WTC11 (cell line): ENCODE measurements at regions not wholly inside any gene's neighbourhood (a gene's known extent, or its start where the extent isn't known, plus 50 kb on each side); places are given as distances from the start of the nearest gene placed in this dataset.

Source experiments
- ATAC-seq: fragments of 200-7000 bp; cut with Tn5 transposase; 2 replicates; pipeline ENCODE4 v1.10.0; 2021; ENCODE audit warnings: mild to moderate bottlenecking, moderate library complexity
- CTCF ChIA-PET: fragments of 300-600 bp; sonication (Branson Sonifier 250); formaldehyde crosslinking; loops from one replicate; lab custom pipeline; 2021; ENCODE audit warnings: antibody characterized with exemption; lab: Charles Lee
- POLR2A ChIA-PET: fragments of 350-600 bp; sonication (Branson Sonifier 250); formaldehyde crosslinking; loops from one replicate; lab custom pipeline; 2021; ENCODE audit warnings: antibody characterized with exemption; lab: Charles Lee
- DNase-seq: peaks from one replicate; pipeline ENCODE4 v3.0.0; 2021; ENCODE audit warnings: low spot score
- H3K27ac Mint-ChIP-seq: 2 replicates; pipeline ENCODE4 v1.8.0; 2021; ENCODE audit warnings: mixed read lengths
- H3K27me3 Mint-ChIP-seq: 2 replicates; pipeline ENCODE4 v1.8.0; 2021; ENCODE audit warnings: low read depth, mild to moderate bottlenecking, moderate library complexity, mixed read lengths
- H3K36me3 Mint-ChIP-seq: 2 replicates; pipeline ENCODE4 v1.8.0; 2021; ENCODE audit warnings: mixed read lengths
- H3K4me1 Mint-ChIP-seq: 2 replicates; pipeline ENCODE4 v1.8.0; 2022; ENCODE audit warnings: mixed read lengths
- H3K4me3 Mint-ChIP-seq: 2 replicates; pipeline ENCODE4 v1.8.0; 2021; ENCODE audit warnings: mild to moderate bottlenecking, moderate library complexity, mixed read lengths
- H3K9me3 Mint-ChIP-seq: 2 replicates; pipeline ENCODE4 v1.8.0; 2021; ENCODE audit warnings: mixed read lengths
- CBFB ChIP-seq: sonication (generic); formaldehyde crosslinking; IDR thresholded peaks from 2 replicates; pipeline ENCODE4 v1.8.1; 2022; ENCODE audit warnings: mild to moderate bottlenecking, low read depth, missing genetic modification reagents
- ESRRA ChIP-seq: sonication (generic); formaldehyde crosslinking; IDR thresholded peaks from 2 replicates; pipeline ENCODE4 v1.8.1; 2022; ENCODE audit warnings: mild to moderate bottlenecking, missing genetic modification reagents, borderline replicate concordance
- MXD4 ChIP-seq: fragments of 250-450 bp; sonication (Bioruptor Pico); IDR thresholded peaks from 2 replicates; pipeline ENCODE4 v1.8.0; 2021; ENCODE audit warnings: mild to moderate bottlenecking, moderate library complexity, borderline replicate concordance
- MYBL2 ChIP-seq: sonication (generic); formaldehyde crosslinking; IDR thresholded peaks from 2 replicates; pipeline ENCODE4 v1.8.1; 2023; ENCODE audit warnings: mild to moderate bottlenecking, moderate library complexity, missing genetic modification reagents
- NR3C1 ChIP-seq: sonication (generic); formaldehyde crosslinking; conservative IDR thresholded peaks from 2 replicates; pipeline ENCODE4 v1.8.1; 2023; ENCODE audit warnings: low read depth, mild to moderate bottlenecking, missing genetic modification reagents
- SOX15 ChIP-seq: fragments of 250-450 bp; sonication (Bioruptor Pico); IDR thresholded peaks from 2 replicates; pipeline ENCODE4 v1.9.0; 2021; ENCODE audit warnings: mild to moderate bottlenecking
- TEAD1 ChIP-seq: sonication (generic); formaldehyde crosslinking; IDR thresholded peaks from 2 replicates; pipeline ENCODE4 v1.8.0; 2022; ENCODE audit warnings: mild to moderate bottlenecking, missing genetic modification reagents
- ZBTB21 ChIP-seq: sonication (generic); formaldehyde crosslinking; IDR thresholded peaks from 2 replicates; pipeline ENCODE4 v1.8.1; 2023; ENCODE audit warnings: mild to moderate bottlenecking, missing genetic modification reagents, borderline replicate concordance
- ZNF232 ChIP-seq: sonication (generic); formaldehyde crosslinking; IDR thresholded peaks from 2 replicates; pipeline ENCODE4 v1.8.0; 2022; ENCODE audit warnings: mild to moderate bottlenecking, missing genetic modification reagents
- TF ChIP-seq, protein P1 (sequence below): sonication (generic); formaldehyde crosslinking; IDR thresholded peaks from 2 replicates; pipeline ENCODE4 v1.8.0; 2023; ENCODE audit warnings: missing genetic modification reagents, mild to moderate bottlenecking, borderline replicate concordance
- TF ChIP-seq, protein P2 (sequence below): sonication (generic); formaldehyde crosslinking; IDR thresholded peaks from 2 replicates; pipeline ENCODE4 v1.8.1; 2023; ENCODE audit warnings: mild to moderate bottlenecking, moderate library complexity, missing genetic modification reagents
- TF ChIP-seq, protein P3 (sequence below): sonication (generic); formaldehyde crosslinking; IDR thresholded peaks from 2 replicates; pipeline ENCODE4 v1.8.1; 2023; ENCODE audit warnings: mild to moderate bottlenecking, missing genetic modification reagents
- TF ChIP-seq, protein P4 (sequence below): sonication (generic); formaldehyde crosslinking; IDR thresholded peaks from 2 replicates; pipeline ENCODE4 v1.8.0; 2023; ENCODE audit warnings: mild to moderate bottlenecking, missing genetic modification reagents
- TF ChIP-seq, protein P5 (sequence below): sonication (generic); formaldehyde crosslinking; IDR thresholded peaks from 2 replicates; pipeline ENCODE4 v1.8.0; 2022; ENCODE audit warnings: mild to moderate bottlenecking, missing genetic modification reagents

DNA sequence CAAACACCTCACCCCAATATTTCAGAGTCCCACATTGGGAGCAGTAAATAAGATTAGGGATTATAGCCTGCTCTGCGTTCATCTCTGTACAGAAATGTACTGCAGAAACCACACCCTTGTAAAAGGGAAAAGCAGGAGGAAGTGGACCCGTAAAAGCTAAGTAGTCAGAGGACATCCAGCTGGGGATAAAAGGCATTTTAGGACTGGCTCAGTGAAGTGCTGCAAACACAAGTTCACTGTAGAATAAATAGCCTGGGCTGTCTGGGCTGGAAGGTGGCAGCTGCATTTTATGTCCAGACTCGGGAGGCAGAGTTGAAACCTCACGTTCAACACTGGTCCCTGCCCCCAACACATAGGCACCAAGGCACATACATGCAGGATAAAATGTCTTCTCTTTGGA, 178.7 kb upstream of the FAT1 start (continued):
- TF ChIP-seq NR3C1 (CRISPR knock-in tag), result no peak
- TF ChIP-seq MXD4 (CRISPR knock-in tag), result no peak
- TF ChIP-seq, protein P1, sequence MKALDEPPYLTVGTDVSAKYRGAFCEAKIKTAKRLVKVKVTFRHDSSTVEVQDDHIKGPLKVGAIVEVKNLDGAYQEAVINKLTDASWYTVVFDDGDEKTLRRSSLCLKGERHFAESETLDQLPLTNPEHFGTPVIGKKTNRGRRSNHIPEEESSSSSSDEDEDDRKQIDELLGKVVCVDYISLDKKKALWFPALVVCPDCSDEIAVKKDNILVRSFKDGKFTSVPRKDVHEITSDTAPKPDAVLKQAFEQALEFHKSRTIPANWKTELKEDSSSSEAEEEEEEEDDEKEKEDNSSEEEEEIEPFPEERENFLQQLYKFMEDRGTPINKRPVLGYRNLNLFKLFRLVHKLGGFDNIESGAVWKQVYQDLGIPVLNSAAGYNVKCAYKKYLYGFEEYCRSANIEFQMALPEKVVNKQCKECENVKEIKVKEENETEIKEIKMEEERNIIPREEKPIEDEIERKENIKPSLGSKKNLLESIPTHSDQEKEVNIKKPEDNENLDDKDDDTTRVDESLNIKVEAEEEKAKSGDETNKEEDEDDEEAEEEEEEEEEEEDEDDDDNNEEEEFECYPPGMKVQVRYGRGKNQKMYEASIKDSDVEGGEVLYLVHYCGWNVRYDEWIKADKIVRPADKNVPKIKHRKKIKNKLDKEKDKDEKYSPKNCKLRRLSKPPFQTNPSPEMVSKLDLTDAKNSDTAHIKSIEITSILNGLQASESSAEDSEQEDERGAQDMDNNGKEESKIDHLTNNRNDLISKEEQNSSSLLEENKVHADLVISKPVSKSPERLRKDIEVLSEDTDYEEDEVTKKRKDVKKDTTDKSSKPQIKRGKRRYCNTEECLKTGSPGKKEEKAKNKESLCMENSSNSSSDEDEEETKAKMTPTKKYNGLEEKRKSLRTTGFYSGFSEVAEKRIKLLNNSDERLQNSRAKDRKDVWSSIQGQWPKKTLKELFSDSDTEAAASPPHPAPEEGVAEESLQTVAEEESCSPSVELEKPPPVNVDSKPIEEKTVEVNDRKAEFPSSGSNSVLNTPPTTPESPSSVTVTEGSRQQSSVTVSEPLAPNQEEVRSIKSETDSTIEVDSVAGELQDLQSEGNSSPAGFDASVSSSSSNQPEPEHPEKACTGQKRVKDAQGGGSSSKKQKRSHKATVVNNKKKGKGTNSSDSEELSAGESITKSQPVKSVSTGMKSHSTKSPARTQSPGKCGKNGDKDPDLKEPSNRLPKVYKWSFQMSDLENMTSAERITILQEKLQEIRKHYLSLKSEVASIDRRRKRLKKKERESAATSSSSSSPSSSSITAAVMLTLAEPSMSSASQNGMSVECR (CRISPR knock-in tag), result no peak
- no peak for TF ChIP-seq MYBL2 (CRISPR knock-in tag)

DNA sequence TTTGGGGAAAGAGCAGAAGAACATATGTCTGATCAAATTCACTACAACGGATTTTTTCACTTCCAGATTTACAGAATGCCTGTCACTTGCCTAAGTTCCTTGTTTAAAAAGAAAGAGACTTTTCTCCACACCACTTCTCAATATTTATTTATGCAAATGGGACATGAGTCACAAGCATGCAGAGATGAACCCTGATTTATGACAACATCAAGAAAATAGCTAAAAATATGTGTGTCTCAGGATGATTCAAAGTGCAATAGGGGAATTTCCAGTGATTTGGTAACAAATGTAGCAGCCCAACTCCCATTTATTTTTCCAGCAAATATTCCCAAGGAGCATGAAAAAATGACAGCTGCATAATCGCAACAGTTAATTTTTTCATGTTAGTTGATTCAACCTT, 180.4 kb upstream of the FAT1 start:
- ChIA-PET POLR2A (no interaction called here), CTCF (no interaction called here)
- Mint-ChIP-seq H3K4me1 (no peaks in the 10 kb centered on the region), H3K27me3 (no peaks in the 10 kb centered on the region; the same call in 1 of the 2 replicates), H3K36me3 (no peaks in the 10 kb centered on the region), H3K4me3 (no peak overlapping the region), H3K27ac (no peak overlapping the region), H3K9me3 (peaks cover 8% of the 10 kb centered on the region)
- no peak for TF ChIP-seq ZNF232 (CRISPR knock-in tag)
- TF ChIP-seq ZBTB21 (CRISPR knock-in tag), result no peak
- TF ChIP-seq, protein P2, sequence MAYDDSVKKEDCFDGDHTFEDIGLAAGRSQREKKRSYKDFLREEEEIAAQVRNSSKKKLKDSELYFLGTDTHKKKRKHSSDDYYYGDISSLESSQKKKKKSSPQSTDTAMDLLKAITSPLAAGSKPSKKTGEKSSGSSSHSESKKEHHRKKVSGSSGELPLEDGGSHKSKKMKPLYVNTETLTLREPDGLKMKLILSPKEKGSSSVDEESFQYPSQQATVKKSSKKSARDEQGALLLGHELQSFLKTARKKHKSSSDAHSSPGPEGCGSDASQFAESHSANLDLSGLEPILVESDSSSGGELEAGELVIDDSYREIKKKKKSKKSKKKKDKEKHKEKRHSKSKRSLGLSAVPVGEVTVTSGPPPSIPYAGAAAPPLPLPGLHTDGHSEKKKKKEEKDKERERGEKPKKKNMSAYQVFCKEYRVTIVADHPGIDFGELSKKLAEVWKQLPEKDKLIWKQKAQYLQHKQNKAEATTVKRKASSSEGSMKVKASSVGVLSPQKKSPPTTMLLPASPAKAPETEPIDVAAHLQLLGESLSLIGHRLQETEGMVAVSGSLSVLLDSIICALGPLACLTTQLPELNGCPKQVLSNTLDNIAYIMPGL (CRISPR knock-in tag), result no peak
- TF ChIP-seq NR3C1 (CRISPR knock-in tag), result no peak
- TF ChIP-seq TEAD1 (CRISPR knock-in tag), result no peak
- TF ChIP-seq, protein P3, sequence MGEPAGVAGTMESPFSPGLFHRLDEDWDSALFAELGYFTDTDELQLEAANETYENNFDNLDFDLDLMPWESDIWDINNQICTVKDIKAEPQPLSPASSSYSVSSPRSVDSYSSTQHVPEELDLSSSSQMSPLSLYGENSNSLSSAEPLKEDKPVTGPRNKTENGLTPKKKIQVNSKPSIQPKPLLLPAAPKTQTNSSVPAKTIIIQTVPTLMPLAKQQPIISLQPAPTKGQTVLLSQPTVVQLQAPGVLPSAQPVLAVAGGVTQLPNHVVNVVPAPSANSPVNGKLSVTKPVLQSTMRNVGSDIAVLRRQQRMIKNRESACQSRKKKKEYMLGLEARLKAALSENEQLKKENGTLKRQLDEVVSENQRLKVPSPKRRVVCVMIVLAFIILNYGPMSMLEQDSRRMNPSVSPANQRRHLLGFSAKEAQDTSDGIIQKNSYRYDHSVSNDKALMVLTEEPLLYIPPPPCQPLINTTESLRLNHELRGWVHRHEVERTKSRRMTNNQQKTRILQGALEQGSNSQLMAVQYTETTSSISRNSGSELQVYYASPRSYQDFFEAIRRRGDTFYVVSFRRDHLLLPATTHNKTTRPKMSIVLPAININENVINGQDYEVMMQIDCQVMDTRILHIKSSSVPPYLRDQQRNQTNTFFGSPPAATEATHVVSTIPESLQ (CRISPR knock-in tag), result no peak
- ATAC-seq, result no peak
- DNase-seq, result no peak

DNA sequence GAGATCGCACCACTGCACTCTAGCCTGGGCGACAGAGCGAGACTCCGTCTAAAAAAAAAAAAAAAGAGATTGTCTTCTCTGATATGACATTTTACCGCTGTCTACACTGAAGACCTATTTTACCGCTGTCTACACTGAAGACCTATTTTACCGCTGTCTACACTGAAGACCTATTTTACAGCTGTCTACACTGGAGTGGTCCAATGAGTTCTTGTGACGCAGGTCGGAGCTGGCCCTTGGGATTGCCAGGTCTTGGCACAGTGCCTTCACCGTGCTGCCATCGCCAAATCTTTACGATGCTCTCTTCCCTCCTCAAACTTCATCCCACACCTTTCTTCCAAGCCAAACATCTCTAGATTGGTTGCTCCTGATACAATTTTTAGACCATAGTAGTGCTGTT, 183.1 kb upstream of the FAT1 start:
- CTCF ChIA-PET, result no interaction called here
- no peak overlapping the region for H3K27ac Mint-ChIP-seq
- H3K4me3 Mint-ChIP-seq, result no peak overlapping the region
- peaks cover under 1% of the 10 kb centered on the region; the same call in 1 of the 2 replicates for H3K4me1 Mint-ChIP-seq
- ATAC-seq, result no peak
- peaks cover 8% of the 10 kb centered on the region for H3K9me3 Mint-ChIP-seq
- H3K36me3 Mint-ChIP-seq, result no peaks in the 10 kb centered on the region
- POLR2A ChIA-PET, result no interaction called here
- TF ChIP-seq SOX15 (CRISPR knock-in tag), result no peak
- TF ChIP-seq, all 79 proteins: peak for 0
- H3K27me3 Mint-ChIP-seq, result no peaks in the 10 kb centered on the region; the same call in 1 of the 2 replicates
- DNase-seq, result no peak

DNA sequence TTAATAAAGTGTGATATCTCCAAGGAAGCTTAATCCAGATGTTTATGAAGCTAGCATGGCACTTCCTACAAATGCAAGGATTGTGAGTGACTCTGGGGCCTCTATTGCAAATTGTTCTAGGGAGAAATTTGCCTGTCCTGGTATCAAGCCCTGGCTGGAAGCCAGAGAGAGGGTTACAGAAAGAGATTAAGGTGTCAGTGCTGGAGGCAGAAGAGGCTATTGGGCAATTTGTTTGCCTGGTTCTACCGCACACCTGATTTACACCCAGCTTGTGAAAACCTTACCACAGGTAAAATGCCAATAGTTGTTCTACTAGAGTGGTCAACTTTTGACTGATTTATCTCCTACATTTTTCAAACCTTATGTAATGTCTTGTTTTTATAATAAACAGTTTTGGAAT, 186.7 kb upstream of the FAT1 start:
- Mint-ChIP-seq H3K27ac (no peak overlapping the region; the same call in 1 of the 2 replicates), H3K9me3 (peaks cover 8% of the 10 kb centered on the region), H3K36me3 (no peaks in the 10 kb centered on the region), H3K4me3 (no peak overlapping the region), H3K27me3 (no peaks in the 10 kb centered on the region; the same call in 1 of the 2 replicates), H3K4me1 (peaks cover 8% of the 10 kb centered on the region)
- CTCF ChIA-PET, result no interaction called here
- no peak for DNase-seq
- no peak for ATAC-seq
- POLR2A ChIA-PET, result no interaction called here
- TF ChIP-seq, protein P1 (CRISPR knock-in tag), result no peak
- TF ChIP-seq ESRRA (CRISPR knock-in tag) (no peak), CBFB (CRISPR knock-in tag) (no peak)
- TF ChIP-seq, protein P4, sequence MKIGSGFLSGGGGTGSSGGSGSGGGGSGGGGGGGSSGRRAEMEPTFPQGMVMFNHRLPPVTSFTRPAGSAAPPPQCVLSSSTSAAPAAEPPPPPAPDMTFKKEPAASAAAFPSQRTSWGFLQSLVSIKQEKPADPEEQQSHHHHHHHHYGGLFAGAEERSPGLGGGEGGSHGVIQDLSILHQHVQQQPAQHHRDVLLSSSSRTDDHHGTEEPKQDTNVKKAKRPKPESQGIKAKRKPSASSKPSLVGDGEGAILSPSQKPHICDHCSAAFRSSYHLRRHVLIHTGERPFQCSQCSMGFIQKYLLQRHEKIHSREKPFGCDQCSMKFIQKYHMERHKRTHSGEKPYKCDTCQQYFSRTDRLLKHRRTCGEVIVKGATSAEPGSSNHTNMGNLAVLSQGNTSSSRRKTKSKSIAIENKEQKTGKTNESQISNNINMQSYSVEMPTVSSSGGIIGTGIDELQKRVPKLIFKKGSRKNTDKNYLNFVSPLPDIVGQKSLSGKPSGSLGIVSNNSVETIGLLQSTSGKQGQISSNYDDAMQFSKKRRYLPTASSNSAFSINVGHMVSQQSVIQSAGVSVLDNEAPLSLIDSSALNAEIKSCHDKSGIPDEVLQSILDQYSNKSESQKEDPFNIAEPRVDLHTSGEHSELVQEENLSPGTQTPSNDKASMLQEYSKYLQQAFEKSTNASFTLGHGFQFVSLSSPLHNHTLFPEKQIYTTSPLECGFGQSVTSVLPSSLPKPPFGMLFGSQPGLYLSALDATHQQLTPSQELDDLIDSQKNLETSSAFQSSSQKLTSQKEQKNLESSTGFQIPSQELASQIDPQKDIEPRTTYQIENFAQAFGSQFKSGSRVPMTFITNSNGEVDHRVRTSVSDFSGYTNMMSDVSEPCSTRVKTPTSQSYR (CRISPR knock-in tag), result no peak
- TF ChIP-seq, protein P5, sequence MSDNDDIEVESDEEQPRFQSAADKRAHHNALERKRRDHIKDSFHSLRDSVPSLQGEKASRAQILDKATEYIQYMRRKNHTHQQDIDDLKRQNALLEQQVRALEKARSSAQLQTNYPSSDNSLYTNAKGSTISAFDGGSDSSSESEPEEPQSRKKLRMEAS (CRISPR knock-in tag), result no peak
